ENCODE measurements at regions not wholly inside any gene's neighbourhood (a gene's known extent, or its start where the extent isn't known, plus 50 kb on each side); places are given as distances from the start of the nearest gene placed in this dataset.

DNA sequence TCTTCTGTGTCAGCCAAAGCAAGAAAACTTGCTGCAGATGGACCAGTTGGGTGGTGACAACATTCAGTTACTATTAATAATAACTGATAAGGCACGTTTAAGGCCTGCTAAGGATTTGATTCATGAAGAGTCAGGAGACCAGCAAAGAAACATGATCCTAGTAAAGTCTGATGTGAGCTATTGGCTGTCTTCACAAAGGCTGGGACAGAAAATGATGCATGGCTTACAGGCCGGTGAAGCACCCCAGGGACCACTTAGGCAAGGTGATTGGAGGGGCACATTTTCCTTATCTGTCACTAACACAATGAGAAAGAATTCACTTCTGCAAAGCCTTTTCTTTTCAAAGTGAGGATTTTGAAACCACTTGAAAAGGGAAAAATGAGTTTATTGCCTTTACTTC is 65.4 kb upstream of the TRPC3 start:
- H3K36me3 Mint-ChIP-seq (ENCODE audit: low read depth) = peaks cover 5% of the 10 kb centered on the region
- H3K4me1 Mint-ChIP-seq = peaks cover 33% of the 10 kb centered on the region
- H3K27me3 Mint-ChIP-seq (ENCODE audit: low read depth, poor library complexity) = peaks cover 5% of the 10 kb centered on the region
- H3K9me3 Mint-ChIP-seq = peaks cover 37% of the 10 kb centered on the region
- peak; percentile 35 for DNase-seq
- H3K4me3 Mint-ChIP-seq = peak overlapping the region; percentile 45
- TF ChIP-seq, protein P1, sequence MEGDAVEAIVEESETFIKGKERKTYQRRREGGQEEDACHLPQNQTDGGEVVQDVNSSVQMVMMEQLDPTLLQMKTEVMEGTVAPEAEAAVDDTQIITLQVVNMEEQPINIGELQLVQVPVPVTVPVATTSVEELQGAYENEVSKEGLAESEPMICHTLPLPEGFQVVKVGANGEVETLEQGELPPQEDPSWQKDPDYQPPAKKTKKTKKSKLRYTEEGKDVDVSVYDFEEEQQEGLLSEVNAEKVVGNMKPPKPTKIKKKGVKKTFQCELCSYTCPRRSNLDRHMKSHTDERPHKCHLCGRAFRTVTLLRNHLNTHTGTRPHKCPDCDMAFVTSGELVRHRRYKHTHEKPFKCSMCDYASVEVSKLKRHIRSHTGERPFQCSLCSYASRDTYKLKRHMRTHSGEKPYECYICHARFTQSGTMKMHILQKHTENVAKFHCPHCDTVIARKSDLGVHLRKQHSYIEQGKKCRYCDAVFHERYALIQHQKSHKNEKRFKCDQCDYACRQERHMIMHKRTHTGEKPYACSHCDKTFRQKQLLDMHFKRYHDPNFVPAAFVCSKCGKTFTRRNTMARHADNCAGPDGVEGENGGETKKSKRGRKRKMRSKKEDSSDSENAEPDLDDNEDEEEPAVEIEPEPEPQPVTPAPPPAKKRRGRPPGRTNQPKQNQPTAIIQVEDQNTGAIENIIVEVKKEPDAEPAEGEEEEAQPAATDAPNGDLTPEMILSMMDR (IDR thresholded peaks at IDR 0.05) = no peak
- peak overlapping the region; percentile 78 for H3K27ac Mint-ChIP-seq

DNA sequence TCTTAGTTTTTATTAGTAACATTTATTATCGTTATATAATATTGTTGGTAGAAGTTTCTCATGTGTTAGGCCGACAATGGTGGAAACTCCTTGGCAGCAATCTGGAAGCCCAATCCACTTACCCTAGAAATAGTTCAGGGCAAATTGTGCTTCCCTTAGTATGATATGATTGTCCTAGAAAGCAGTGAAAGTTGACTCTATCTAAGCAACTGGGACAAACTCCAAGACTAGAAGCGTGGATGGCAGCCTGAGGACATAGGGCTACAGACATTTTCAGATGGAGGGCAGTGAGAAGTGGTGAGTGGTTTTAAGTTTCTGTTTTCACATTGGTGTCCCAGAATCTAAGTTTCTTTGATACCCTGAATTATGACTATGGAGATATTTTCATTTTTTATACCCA is 63.3 kb upstream of the TRPC3 start:
- TF ChIP-seq, protein P1 (IDR thresholded peaks at IDR 0.05) = no peak
- no peak for DNase-seq
- H3K4me3 Mint-ChIP-seq = no peak overlapping the region
- peaks cover 12% of the 10 kb centered on the region for H3K27me3 Mint-ChIP-seq (ENCODE audit: low read depth, poor library complexity)
- peaks cover 19% of the 10 kb centered on the region for H3K9me3 Mint-ChIP-seq
- H3K36me3 Mint-ChIP-seq (ENCODE audit: low read depth) = peaks cover 5% of the 10 kb centered on the region
- no peak overlapping the region for H3K27ac Mint-ChIP-seq
- peaks cover 33% of the 10 kb centered on the region for H3K4me1 Mint-ChIP-seq

DNA sequence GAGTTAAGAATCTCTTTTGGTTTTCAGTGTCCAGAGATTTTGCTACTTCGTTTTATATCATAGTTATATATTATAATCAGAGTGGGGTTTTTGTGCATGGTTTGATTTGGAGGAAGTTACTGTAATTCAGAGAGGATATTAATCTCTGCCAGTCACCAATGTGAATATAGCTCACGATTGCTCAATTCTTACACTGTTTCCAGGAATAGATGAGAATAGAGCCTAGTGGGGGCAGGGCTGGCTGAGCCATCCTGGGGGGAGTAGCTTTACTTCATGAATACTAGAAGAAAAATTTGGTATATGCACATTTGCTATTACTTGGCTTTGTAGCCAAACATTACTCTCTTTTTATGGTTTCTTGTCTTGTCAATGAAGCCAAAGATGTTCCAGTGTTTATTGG is 60.9 kb upstream of the TRPC3 start:
- H3K27ac Mint-ChIP-seq = no peak overlapping the region
- no peak for DNase-seq
- TF ChIP-seq, protein P1 (IDR thresholded peaks at IDR 0.05) = no peak
- H3K4me3 Mint-ChIP-seq = no peak overlapping the region
- H3K4me1 Mint-ChIP-seq = peaks cover 36% of the 10 kb centered on the region
- H3K36me3 Mint-ChIP-seq (ENCODE audit: low read depth) = no peaks in the 10 kb centered on the region
- peaks cover 12% of the 10 kb centered on the region for H3K27me3 Mint-ChIP-seq (ENCODE audit: low read depth, poor library complexity)
- no peaks in the 10 kb centered on the region for H3K9me3 Mint-ChIP-seq

DNA sequence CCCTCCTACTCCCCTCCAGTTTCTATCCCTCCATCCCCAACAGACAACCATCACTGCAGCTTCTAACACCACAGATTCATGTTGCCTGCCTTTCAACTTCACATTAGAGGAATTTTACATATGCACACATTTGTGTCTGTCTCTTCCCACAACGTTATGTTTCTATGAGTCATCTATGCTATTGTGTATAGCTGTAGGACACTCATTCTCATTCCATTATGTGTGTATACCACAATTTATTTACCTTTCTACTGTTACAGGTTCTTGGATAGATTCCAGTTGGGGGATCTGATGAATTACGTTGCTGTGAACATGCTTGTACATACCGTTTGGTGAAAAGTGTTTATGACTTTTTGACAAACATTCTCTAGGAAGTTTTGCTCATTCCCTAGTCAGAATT is 58.8 kb upstream of the TRPC3 start:
- Mint-ChIP-seq H3K27ac (no peak overlapping the region), H3K27me3 (ENCODE audit: low read depth, poor library complexity) (peaks cover 12% of the 10 kb centered on the region), H3K9me3 (no peaks in the 10 kb centered on the region), H3K4me1 (peaks cover 29% of the 10 kb centered on the region), H3K4me3 (no peak overlapping the region), H3K36me3 (ENCODE audit: low read depth) (no peaks in the 10 kb centered on the region)
- TF ChIP-seq, protein P1 (IDR thresholded peaks at IDR 0.05) = no peak
- DNase-seq = no peak

DNA sequence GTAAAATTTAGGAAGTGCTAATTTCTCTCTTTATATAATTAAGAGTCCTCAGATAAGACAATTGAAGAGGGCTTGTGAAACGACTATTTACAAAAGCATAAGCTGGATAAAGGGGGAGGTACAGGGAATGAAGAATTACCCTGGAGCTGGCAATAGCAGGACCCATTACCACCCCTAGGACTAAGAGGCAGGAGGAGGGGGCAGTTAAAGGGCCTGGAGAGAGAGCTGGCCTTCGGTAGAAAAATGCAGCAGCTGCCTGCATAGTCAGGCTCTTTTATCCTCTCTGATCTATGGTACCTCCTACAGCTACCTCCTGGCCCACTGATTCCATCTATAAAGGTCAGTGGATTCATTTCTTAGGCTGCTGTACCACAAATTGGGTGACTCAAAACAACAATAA is 57.7 kb upstream of the TRPC3 start:
- no peak for DNase-seq
- Mint-ChIP-seq H3K27me3 (ENCODE audit: low read depth, poor library complexity) (peaks cover 12% of the 10 kb centered on the region), H3K9me3 (no peaks in the 10 kb centered on the region), H3K36me3 (ENCODE audit: low read depth) (no peaks in the 10 kb centered on the region), H3K27ac (no peak overlapping the region), H3K4me3 (no peak overlapping the region), H3K4me1 (peaks cover 24% of the 10 kb centered on the region)
- TF ChIP-seq, protein P1 (IDR thresholded peaks at IDR 0.05) = no peak

DNA sequence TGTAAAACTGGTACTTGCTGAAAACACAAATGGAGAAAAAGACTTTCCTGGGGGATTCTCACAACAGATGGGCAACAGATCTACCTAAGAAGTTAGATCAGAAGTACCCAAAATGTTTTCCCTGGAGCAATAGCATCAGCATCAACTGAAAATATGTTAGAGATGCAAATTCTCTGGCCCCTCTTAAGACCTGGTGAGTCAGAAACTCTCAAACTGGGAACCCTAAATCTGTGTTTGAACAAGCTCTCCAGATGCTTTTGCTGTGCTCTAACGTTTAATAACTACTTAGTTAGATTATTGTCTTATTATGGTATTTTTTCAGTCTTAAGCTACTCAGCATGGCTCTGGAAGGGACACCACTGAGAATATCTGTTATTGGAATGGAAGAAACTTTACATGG is 55.2 kb upstream of the TRPC3 start:
- DNase-seq = no peak
- Mint-ChIP-seq H3K36me3 (ENCODE audit: low read depth) (no peaks in the 10 kb centered on the region), H3K27ac (no peak overlapping the region), H3K4me1 (peaks cover 24% of the 10 kb centered on the region), H3K27me3 (ENCODE audit: low read depth, poor library complexity) (peaks cover 7% of the 10 kb centered on the region), H3K9me3 (no peaks in the 10 kb centered on the region), H3K4me3 (no peak overlapping the region)
- TF ChIP-seq, protein P1 (IDR thresholded peaks at IDR 0.05) = no peak
